A549 (cell line): ENCODE measurements at regions not wholly inside any gene's neighbourhood (a gene's known extent, or its start where the extent isn't known, plus 50 kb on each side); places are given as distances from the start of the nearest gene placed in this dataset.

Experiments used
- ATAC-seq, 2 experiments: fragments of 200-7000 bp in 1 of 2; fragments of >200 bp in 1 of 2; cut with Nextera tagmentation in 1 of 2; cut with Tn5 transposase in 1 of 2; 3 replicates each; pipeline versions ENCODE4 v1.8.0 to v1.9.1; 2018 to 2020; ENCODE audit warnings: mild to moderate bottlenecking in 1 of 2, moderate library complexity in 1 of 2
- CTCF ChIA-PET: fragments of 300-600 bp; sonication (Branson Sonifier 250); formaldehyde crosslinking; extraction: SDS; loops from one replicate; lab custom pipeline; 2021; ENCODE audit warnings: antibody characterized with exemption, inconsistent platforms; lab: Yijun Ruan, JAX
- POLR2A ChIA-PET: fragments of 350-600 bp; formaldehyde crosslinking; extraction: SDS; loops from one replicate; lab custom pipeline; 2021; ENCODE audit warnings: antibody characterized with exemption, inconsistent platforms; lab: Yijun Ruan, JAX
- DNase-seq, 2 experiments: peaks; one replicate each; pipeline versions ENCODE4 v3.0.0 to v3.0.0-alpha.2; 2011 to 2016; ENCODE audit warnings: low read depth in 1 of 2, low spot score in 1 of 2
- FAIRE-seq: peaks from 2 replicates; lab custom pipeline; 2011; peaks lifted over from hg19 to GRCh38; lab: Jason Lieb, UNC
- H3K27ac ChIP-seq, 2 experiments: fragments of >200 bp; sonication (Bioruptor Twin); formaldehyde crosslinking; 3 replicates each; pipeline ENCODE4 v1.5.1; 2016 to 2017
- H3K4me1 ChIP-seq: fragments of >200 bp; sonication (Bioruptor Twin); formaldehyde crosslinking; 3 replicates; pipeline ENCODE4 v1.6.1; 2016
- H3K4me2 ChIP-seq: fragments of >200 bp; sonication (Bioruptor Twin); formaldehyde crosslinking; 3 replicates; pipeline ENCODE4 v1.6.1; 2016
- H3K4me3 ChIP-seq: fragments of >200 bp; sonication (Bioruptor Twin); formaldehyde crosslinking; 3 replicates; pipeline ENCODE4 v1.5.1; 2016
- H3K9me3 ChIP-seq: fragments of >200 bp; sonication (Bioruptor Twin); formaldehyde crosslinking; 3 replicates; pipeline ENCODE4 v1.6.1; 2016
- CBX2 ChIP-seq: fragments of 200-600 bp; sonication (generic); IDR thresholded peaks from 2 replicates; pipeline ENCODE4 v1.6.1; 2016; ENCODE audit warnings: low read depth, mild to moderate bottlenecking, borderline replicate concordance
- CEBPB ChIP-seq, 2 experiments: fragments of >200 bp in 1 of 2; sonication (Bioruptor Twin) in 1 of 2; formaldehyde crosslinking in 1 of 2; IDR thresholded peaks; 2 replicates each; pipeline ENCODE4 v1.6.1; 2012 to 2016
- CHD2 ChIP-seq: fragments of 150-350 bp; IDR thresholded peaks from 2 replicates; pipeline ENCODE4 v1.6.1; 2014; ENCODE audit warnings: low read length; ENCODE audit not compliant: partially characterized antibody
- CTCF ChIP-seq: fragments of >200 bp; sonication (Bioruptor Twin); formaldehyde crosslinking; IDR thresholded peaks from 3 replicates; pipeline ENCODE4 v1.5.1; 2016
- E2F6 ChIP-seq: IDR thresholded peaks from 2 replicates; pipeline ENCODE4 v1.6.1; 2012; ENCODE audit warnings: low read depth, borderline replicate concordance
- EP300 ChIP-seq, 2 experiments: fragments of >200 bp; sonication (Bioruptor Twin); formaldehyde crosslinking; IDR thresholded peaks; 2 replicates in 1 of 2; 3 replicates in 1 of 2; pipeline ENCODE4 v1.6.1; 2016 to 2017
- ESRRA ChIP-seq: fragments of 150-350 bp; IDR thresholded peaks from 2 replicates; pipeline ENCODE4 v1.6.1; 2014; ENCODE audit warnings: mild to moderate bottlenecking, low read length, borderline replicate concordance
- FOXS1 ChIP-seq: fragments of 250-450 bp; sonication (Bioruptor Pico); IDR thresholded peaks from 2 replicates; pipeline ENCODE4 v1.5.0; 2020; ENCODE audit warnings: mild to moderate bottlenecking, moderate library complexity
- HMGXB4 ChIP-seq: fragments of 250-450 bp; sonication (Bioruptor Pico); IDR thresholded peaks from 2 replicates; pipeline ENCODE4 v1.5.0; 2021; ENCODE audit warnings: mild to moderate bottlenecking, moderate library complexity, borderline replicate concordance
- HOXA7 ChIP-seq: fragments of 250-450 bp; sonication (Bioruptor Pico); IDR thresholded peaks from 2 replicates; pipeline ENCODE4 v1.5.0; 2020; ENCODE audit warnings: mild to moderate bottlenecking, moderate library complexity
- HOXB13 ChIP-seq: fragments of 250-450 bp; sonication (Bioruptor Pico); IDR thresholded peaks from 2 replicates; pipeline ENCODE4 v1.5.0; 2020; ENCODE audit warnings: low read depth, mild to moderate bottlenecking, moderate library complexity
- JUNB ChIP-seq: fragments of >200 bp; sonication (Bioruptor Twin); formaldehyde crosslinking; IDR thresholded peaks from 2 replicates; pipeline ENCODE4 v1.6.1; 2016
- MAFK ChIP-seq: fragments of 450-650 bp; IDR thresholded peaks from 2 replicates; pipeline ENCODE4 v1.6.1; 2014; ENCODE audit not compliant: partially characterized antibody
- NFE2L2 ChIP-seq: fragments of 150-350 bp; conservative IDR thresholded peaks from 2 replicates; pipeline ENCODE4 v1.6.1; 2014; ENCODE audit warnings: low read length
- NR3C1 ChIP-seq: fragments of >200 bp; sonication (Bioruptor Twin); formaldehyde crosslinking; IDR thresholded peaks from 3 replicates; pipeline ENCODE4 v1.6.1; 2017
- PHF8 ChIP-seq: fragments of 200-600 bp; sonication (generic); IDR thresholded peaks from 2 replicates; pipeline ENCODE4 v1.6.1; 2016; ENCODE audit warnings: low read depth, mild to moderate bottlenecking, antibody characterized with exemption, moderate library complexity, borderline replicate concordance
- POLR2A ChIP-seq: IDR thresholded peaks from 2 replicates; pipeline ENCODE4 v1.6.1; 2012; ENCODE audit warnings: mild to moderate bottlenecking, low read length
- POLR2AphosphoS2 ChIP-seq: conservative IDR thresholded peaks from 2 replicates; pipeline ENCODE4 v1.6.1; 2012; ENCODE audit warnings: low read length, improper control_type of control experiment, inconsistent platforms
- RAD21 ChIP-seq, 2 experiments: fragments of >200 bp in 1 of 2; sonication (Bioruptor Twin) in 1 of 2; formaldehyde crosslinking in 1 of 2; IDR thresholded peaks in 1 of 2; conservative IDR thresholded peaks in 1 of 2; 2 replicates in 1 of 2; 3 replicates in 1 of 2; pipeline ENCODE4 v1.6.1; 2012 to 2018; ENCODE audit warnings: inconsistent platforms in 1 of 2
- RNF2 ChIP-seq: fragments of 200-600 bp; sonication (generic); IDR thresholded peaks from 2 replicates; pipeline ENCODE4 v1.6.1; 2016; ENCODE audit warnings: low read depth, mild to moderate bottlenecking, antibody characterized with exemption, moderate library complexity, borderline replicate concordance
- SMC3 ChIP-seq: fragments of >200 bp; sonication (Bioruptor Twin); formaldehyde crosslinking; IDR thresholded peaks from 3 replicates; pipeline ENCODE4 v1.6.1; 2018; ENCODE audit warnings: inconsistent platforms
- TFCP2L1 ChIP-seq: fragments of 250-450 bp; sonication (Bioruptor Pico); IDR thresholded peaks from 2 replicates; pipeline ENCODE4 v1.5.0; 2021; ENCODE audit warnings: mild to moderate bottlenecking
- ZNF302 ChIP-seq: fragments of 250-450 bp; sonication (Bioruptor Pico); IDR thresholded peaks from 2 replicates; pipeline ENCODE4 v1.9.0; 2021; ENCODE audit warnings: inconsistent platforms, mild to moderate bottlenecking, moderate library complexity
- WGBS: methylation state at CpG from one replicate; pipeline ENCODE4 v1.1.6; 2017; ENCODE audit errors: missing lambda C conversion rate; 5-methylcytosine and 5-hydroxymethylcytosine counted together
- TF ChIP-seq, protein P1 (sequence below): IDR thresholded peaks from 2 replicates; pipeline ENCODE4 v1.6.1; 2012

DNA sequence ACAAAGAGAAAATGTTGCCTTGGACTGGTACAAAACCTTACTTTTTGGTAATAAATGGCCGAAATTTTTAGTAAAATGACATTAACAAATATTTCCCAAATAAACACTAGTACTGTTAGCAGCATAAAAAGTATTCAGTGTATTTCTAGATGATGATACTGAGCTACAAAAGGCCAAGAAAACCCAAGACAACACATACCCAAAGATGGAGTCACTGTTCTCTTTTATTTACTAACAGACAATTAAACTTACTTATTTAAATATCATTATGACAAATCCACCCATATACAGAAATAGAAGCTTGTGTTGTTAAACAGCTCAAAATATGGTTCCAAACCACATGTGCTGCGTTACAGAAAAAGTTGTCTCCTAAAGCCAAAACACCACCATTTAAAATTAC is 239.9 kb downstream of the ZEB2 start (continued):
- TF ChIP-seq E2F6 (no peak), ESRRA (no peak), POLR2A (no peak), NFE2L2 (no peak)

DNA sequence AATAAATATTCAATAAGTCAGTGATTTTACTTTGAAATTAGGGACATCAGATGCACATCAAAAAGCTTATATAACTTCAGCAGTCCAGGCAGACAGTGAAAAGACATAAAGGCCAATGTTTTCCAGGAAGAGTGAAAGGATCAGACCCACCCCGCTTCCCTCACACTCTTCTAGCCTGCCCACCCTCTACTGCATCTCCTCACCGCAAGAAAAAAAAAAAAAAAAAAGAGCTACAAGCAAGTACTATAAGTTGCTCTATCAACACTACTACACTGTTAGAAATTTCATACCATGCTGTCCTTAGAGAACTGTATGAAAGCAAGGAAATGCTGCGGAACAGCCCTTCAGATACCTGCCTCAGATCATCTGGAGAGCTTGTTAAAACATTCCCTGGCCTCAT is 240.8 kb downstream of the ZEB2 start:
- Histone ChIP-seq H3K4me3 (no peak overlapping the region), H3K4me1 (no peaks in the 10 kb centered on the region), H3K9me3 (no peaks in the 10 kb centered on the region), H3K4me2 (no peak overlapping the region), H3K27ac (no peak overlapping the region)
- ATAC-seq (no peak), FAIRE-seq (no peak), DNase-seq (no peak)
- TF ChIP-seq POLR2AphosphoS2: no peak
- no peak for TF ChIP-seq HOXB13 (CRISPR knock-in tag)
- no peak for TF ChIP-seq ZNF302 (CRISPR knock-in tag)
- TF ChIP-seq MAFK: no peak
- no peak for TF ChIP-seq PHF8
- no peak for TF ChIP-seq NFE2L2
- TF ChIP-seq EP300 (IDR thresholded peaks at IDR 0.05): no peak
- TF ChIP-seq CHD2: no peak
- POLR2A ChIA-PET: no interaction called here
- CTCF ChIA-PET: interaction anchor here (0.5 to 0.6 kb wide), 2 partner anchors 17 to 264 kb away, joined by 3 read pairs; no protein-coding TSS in a partner anchor
- WGBS: 95% methylated on average over 3 of the region's 3 CpGs

- Histone ChIP-seq H3K4me2 (no peak overlapping the region), H3K4me1 (no peaks in the 10 kb centered on the region), H3K4me3 (no peak overlapping the region), H3K27ac (no peak overlapping the region), H3K9me3 (no peaks in the 10 kb centered on the region)
- CTCF ChIA-PET: no interaction called here
- 94% methylated on average over 2 of the region's 2 CpGs for WGBS
- no peak for DNase-seq
- no peak for FAIRE-seq
- ATAC-seq: no peak
- POLR2A ChIA-PET: no interaction called here
- TF ChIP-seq HOXA7 (no peak), JUNB (no peak), TFCP2L1 (CRISPR knock-in tag) (no peak), NR3C1 (no peak), SMC3 (no peak), RNF2 (no peak), FOXS1 (CRISPR knock-in tag) (no peak), CTCF (no peak), CBX2 (no peak), E2F6 (no peak), CEBPB (IDR thresholded peaks at IDR 0.05) (no peak), HMGXB4 (no peak), RAD21 (conservative IDR thresholded peaks at IDR 0.05 in 1 of 2, IDR thresholded peaks at IDR 0.05 in 1 of 2) (no peak), POLR2A (no peak), NFE2L2 (no peak)
- TF ChIP-seq, protein P1, sequence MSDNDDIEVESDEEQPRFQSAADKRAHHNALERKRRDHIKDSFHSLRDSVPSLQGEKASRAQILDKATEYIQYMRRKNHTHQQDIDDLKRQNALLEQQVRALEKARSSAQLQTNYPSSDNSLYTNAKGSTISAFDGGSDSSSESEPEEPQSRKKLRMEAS: no peak
These were observed 242.1 kb downstream of the ZEB2 start for GRCh38 chr2:144277622-144278354.
